ENCODE measurements at regions not wholly inside any gene's neighbourhood (a gene's known extent, or its start where the extent isn't known, plus 50 kb on each side); places are given as distances from the start of the nearest gene placed in this dataset.
"Not testable (repeated sequence)": the region's sequence is repeated elsewhere in the genome, so short reads cannot be mapped to it uniquely, and the experiment has no call there.

DNA sequence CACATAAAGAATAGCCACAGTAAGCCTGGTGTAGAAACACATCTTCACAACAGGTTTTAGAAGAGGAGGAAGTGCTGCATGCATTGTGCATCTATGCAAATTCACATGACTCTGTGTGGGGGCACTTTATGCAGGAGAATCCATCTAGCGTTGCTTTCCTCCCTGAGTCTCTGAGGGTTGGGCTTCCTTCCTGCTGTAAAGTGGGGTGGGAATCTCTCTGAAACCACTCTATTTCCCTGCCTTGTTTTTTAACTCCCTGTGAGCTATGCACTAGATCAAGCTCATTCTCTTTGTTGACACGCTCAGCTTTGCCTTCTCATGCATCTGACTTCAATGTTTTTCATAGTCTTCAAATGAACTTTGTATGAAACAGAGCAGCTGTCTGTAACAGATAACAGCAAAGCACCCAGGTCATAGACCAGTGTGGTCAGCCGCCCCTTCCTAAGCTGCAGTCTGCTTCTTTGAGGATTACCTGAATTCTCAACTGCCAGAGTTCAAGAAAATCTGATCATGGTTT is 102.7 kb upstream of the DPH5 start:
- Histone ChIP-seq H3K9ac (ENCODE audit: low read depth in 1 of 2, low read length in 2 of 2) (no peak overlapping the region), H3K27ac (ENCODE audit: low read depth, low read length) (no peak overlapping the region)

DNA sequence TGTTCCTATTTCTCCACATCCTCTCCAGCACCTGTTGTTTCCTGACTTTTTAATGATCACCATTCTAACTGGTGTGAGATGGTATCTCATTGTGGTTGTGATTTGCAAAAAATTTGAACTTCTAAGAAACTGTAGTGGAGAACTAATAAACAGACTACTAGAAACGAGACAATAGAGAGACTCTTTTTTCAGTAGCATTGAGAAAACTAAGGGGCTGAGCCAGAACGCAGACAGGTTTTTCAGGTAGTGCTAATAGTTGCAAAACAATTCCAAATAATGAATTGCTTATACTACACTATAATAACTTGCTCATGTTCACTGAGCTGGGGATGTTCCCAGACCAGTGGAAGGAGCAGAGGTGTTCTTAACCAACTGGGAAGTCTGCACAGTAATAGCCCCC is 98.8 kb upstream of the DPH5 start:
- H3K27me3 ChIP-seq (ENCODE audit: control insufficient read depth in 1 of 2, insufficient read depth in 2 of 2, low read length in 2 of 2): no peaks in the 10 kb centered on the region
- H3K4me1 ChIP-seq (ENCODE audit: control insufficient read depth in 1 of 2, insufficient read depth in 2 of 2, low read length in 2 of 2): no peaks in the 10 kb centered on the region
- no peak overlapping the region for H3K27ac ChIP-seq (ENCODE audit: low read depth, low read length)
- H3K9ac ChIP-seq (ENCODE audit: low read depth in 1 of 2, low read length in 2 of 2): no peak overlapping the region
- no peaks in the 10 kb centered on the region for H3K36me3 ChIP-seq (ENCODE audit: control insufficient read depth in 1 of 2, insufficient read depth in 2 of 2, low read length in 2 of 2)
- no peaks in the 10 kb centered on the region for H3K9me3 ChIP-seq (ENCODE audit: control insufficient read depth in 1 of 2, low read length in 2 of 2)
- no peak overlapping the region for H3K4me3 ChIP-seq (ENCODE audit: low read depth in 1 of 2, low read length in 2 of 2)

More for the DNA sequence above, 102.7 kb upstream of the DPH5 start:
- no peaks in the 10 kb centered on the region for H3K27me3 ChIP-seq (ENCODE audit: control insufficient read depth in 1 of 2, insufficient read depth in 2 of 2, low read length in 2 of 2)
- H3K4me3 ChIP-seq (ENCODE audit: low read depth in 1 of 2, low read length in 2 of 2): no peak overlapping the region
- H3K9me3 ChIP-seq (ENCODE audit: control insufficient read depth in 1 of 2, low read length in 2 of 2): no peaks in the 10 kb centered on the region
- H3K4me1 ChIP-seq (ENCODE audit: control insufficient read depth in 1 of 2, insufficient read depth in 2 of 2, low read length in 2 of 2): no peaks in the 10 kb centered on the region
- no peaks in the 10 kb centered on the region for H3K36me3 ChIP-seq (ENCODE audit: control insufficient read depth in 1 of 2, insufficient read depth in 2 of 2, low read length in 2 of 2)

DNA sequence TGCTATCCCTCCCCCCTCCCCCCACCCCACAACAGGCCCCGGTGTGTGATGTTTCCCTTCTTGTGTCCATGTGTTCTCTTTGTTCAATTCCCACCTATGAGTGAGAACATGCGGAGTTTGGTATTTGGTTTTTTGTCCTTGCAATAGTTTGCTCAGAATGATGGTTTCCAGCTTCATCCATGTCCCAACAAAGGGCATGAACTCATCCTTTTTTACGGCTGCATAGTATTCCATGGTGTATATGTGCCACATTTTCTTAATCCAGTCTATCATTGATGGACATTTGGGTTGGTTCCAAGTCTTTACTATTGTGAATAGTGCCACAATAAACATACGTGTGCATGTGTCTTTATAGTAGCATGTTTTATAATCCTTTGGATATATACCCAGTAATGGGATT is 98.3 kb upstream of the DPH5 start:
- not testable (repeated sequence) for H3K9me3 ChIP-seq (ENCODE audit: control insufficient read depth in 1 of 2, low read length in 2 of 2); H3K36me3 ChIP-seq (ENCODE audit: control insufficient read depth in 1 of 2, insufficient read depth in 2 of 2, low read length in 2 of 2); H3K27ac ChIP-seq (ENCODE audit: low read depth, low read length); H3K4me3 ChIP-seq (ENCODE audit: low read depth in 1 of 2, low read length in 2 of 2); H3K9ac ChIP-seq (ENCODE audit: low read depth in 1 of 2, low read length in 2 of 2); H3K27me3 ChIP-seq (ENCODE audit: control insufficient read depth in 1 of 2, insufficient read depth in 2 of 2, low read length in 2 of 2); H3K4me1 ChIP-seq (ENCODE audit: control insufficient read depth in 1 of 2, insufficient read depth in 2 of 2, low read length in 2 of 2)

DNA sequence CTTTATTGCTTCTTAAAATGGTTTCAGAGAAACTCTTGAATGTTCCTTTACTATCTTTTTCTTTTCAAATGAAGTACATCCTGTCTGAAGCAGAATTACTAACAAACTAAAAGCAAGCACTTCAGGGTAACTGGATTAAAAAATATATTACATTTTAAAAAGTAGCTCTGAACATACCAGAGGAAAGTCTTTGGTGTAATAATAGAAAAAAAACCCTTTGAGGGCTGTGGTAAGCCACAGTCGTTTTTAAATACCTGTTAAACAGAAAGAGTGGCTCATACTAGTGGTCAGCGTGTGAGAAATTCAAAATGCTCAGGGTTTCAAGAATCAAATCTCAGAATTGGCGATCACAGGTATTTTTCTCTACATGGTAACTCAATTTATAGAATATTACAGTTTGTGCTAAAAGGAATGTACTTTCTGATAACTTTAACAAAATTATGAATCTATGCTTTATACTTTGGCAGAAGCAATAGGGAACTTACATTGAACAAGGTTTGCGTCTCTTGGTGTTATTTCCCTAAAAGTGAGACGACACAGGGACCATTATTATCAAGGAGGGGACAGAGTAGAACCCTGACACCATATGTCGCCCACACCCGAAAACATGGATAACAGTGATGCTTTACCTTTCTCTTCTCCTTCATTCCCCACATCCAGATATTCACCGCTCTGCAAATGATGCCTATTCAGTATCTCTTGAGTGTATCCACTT is 97.0 kb upstream of the DPH5 start:
- Histone ChIP-seq H3K9ac (ENCODE audit: low read depth in 1 of 2, low read length in 2 of 2) (no peak overlapping the region), H3K36me3 (ENCODE audit: control insufficient read depth in 1 of 2, insufficient read depth in 2 of 2, low read length in 2 of 2) (no peaks in the 10 kb centered on the region), H3K4me1 (ENCODE audit: control insufficient read depth in 1 of 2, insufficient read depth in 2 of 2, low read length in 2 of 2) (no peaks in the 10 kb centered on the region), H3K27me3 (ENCODE audit: control insufficient read depth in 1 of 2, insufficient read depth in 2 of 2, low read length in 2 of 2) (no peaks in the 10 kb centered on the region), H3K4me3 (ENCODE audit: low read depth in 1 of 2, low read length in 2 of 2) (no peak overlapping the region), H3K9me3 (ENCODE audit: control insufficient read depth in 1 of 2, low read length in 2 of 2) (no peaks in the 10 kb centered on the region), H3K27ac (ENCODE audit: low read depth, low read length) (no peak overlapping the region)

GRCh38 chr1:101121975-101122374 is 96.4 kb upstream of the DPH5 start:
- H3K27ac ChIP-seq (ENCODE audit: low read depth, low read length): no peak overlapping the region
- H3K9ac ChIP-seq (ENCODE audit: low read depth in 1 of 2, low read length in 2 of 2): no peak overlapping the region
- no peaks in the 10 kb centered on the region for H3K27me3 ChIP-seq (ENCODE audit: control insufficient read depth in 1 of 2, insufficient read depth in 2 of 2, low read length in 2 of 2)
- no peaks in the 10 kb centered on the region for H3K36me3 ChIP-seq (ENCODE audit: control insufficient read depth in 1 of 2, insufficient read depth in 2 of 2, low read length in 2 of 2)
- no peak overlapping the region for H3K4me3 ChIP-seq (ENCODE audit: low read depth in 1 of 2, low read length in 2 of 2)
- H3K4me1 ChIP-seq (ENCODE audit: control insufficient read depth in 1 of 2, insufficient read depth in 2 of 2, low read length in 2 of 2): no peaks in the 10 kb centered on the region
- H3K9me3 ChIP-seq (ENCODE audit: control insufficient read depth in 1 of 2, low read length in 2 of 2): no peaks in the 10 kb centered on the region

DNA sequence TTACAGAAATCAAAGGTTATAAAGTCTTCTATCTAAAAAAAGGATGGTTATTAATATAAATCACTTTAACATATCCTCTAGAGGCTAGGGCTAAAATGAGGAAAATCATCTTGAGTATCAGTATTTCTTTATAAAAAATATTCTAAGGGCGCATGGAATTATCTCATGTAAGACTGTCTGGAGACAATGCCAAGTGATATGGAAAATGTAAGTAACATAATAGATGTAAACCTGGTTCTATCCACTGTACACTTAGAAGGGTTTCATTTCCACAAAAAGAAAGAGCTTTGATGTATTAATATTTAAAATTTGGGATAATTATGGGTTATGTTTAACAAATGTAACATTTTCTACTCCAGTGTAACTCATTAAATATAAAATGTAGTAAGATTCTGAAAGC is 95.9 kb upstream of the DPH5 start:
- Histone ChIP-seq H3K9ac (ENCODE audit: low read depth in 1 of 2, low read length in 2 of 2) (no peak overlapping the region), H3K9me3 (ENCODE audit: control insufficient read depth in 1 of 2, low read length in 2 of 2) (no peaks in the 10 kb centered on the region), H3K27me3 (ENCODE audit: control insufficient read depth in 1 of 2, insufficient read depth in 2 of 2, low read length in 2 of 2) (no peaks in the 10 kb centered on the region), H3K4me3 (ENCODE audit: low read depth in 1 of 2, low read length in 2 of 2) (no peak overlapping the region), H3K27ac (ENCODE audit: low read depth, low read length) (no peak overlapping the region), H3K4me1 (ENCODE audit: control insufficient read depth in 1 of 2, insufficient read depth in 2 of 2, low read length in 2 of 2) (no peaks in the 10 kb centered on the region), H3K36me3 (ENCODE audit: control insufficient read depth in 1 of 2, insufficient read depth in 2 of 2, low read length in 2 of 2) (no peaks in the 10 kb centered on the region)

GRCh38 chr1:101120868-101121267 is 95.3 kb upstream of the DPH5 start:
- Histone ChIP-seq H3K36me3 (ENCODE audit: control insufficient read depth in 1 of 2, insufficient read depth in 2 of 2, low read length in 2 of 2) (no peaks in the 10 kb centered on the region), H3K4me3 (ENCODE audit: low read depth in 1 of 2, low read length in 2 of 2) (no peak overlapping the region), H3K4me1 (ENCODE audit: control insufficient read depth in 1 of 2, insufficient read depth in 2 of 2, low read length in 2 of 2) (no peaks in the 10 kb centered on the region), H3K9ac (ENCODE audit: low read depth in 1 of 2, low read length in 2 of 2) (no peak overlapping the region), H3K27me3 (ENCODE audit: control insufficient read depth in 1 of 2, insufficient read depth in 2 of 2, low read length in 2 of 2) (no peaks in the 10 kb centered on the region), H3K9me3 (ENCODE audit: control insufficient read depth in 1 of 2, low read length in 2 of 2) (no peaks in the 10 kb centered on the region), H3K27ac (ENCODE audit: low read depth, low read length) (no peak overlapping the region)

DNA sequence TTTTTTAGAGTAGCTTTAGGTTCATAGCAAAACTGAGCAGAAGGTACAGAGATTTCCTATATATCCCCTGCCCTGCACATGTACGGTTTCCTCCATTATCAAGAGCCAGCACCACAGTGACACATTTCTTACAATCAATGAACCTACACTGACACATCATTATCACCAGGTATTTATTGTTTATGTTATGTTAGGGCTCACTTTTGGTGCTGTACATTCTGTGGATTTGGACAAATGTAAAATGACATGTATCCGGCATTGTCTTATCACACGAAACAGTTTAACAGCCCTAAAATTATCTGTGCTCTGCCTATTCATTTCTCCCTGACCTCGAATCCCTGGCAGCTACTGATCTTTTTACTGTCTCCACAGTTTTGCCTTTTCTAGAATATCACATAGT is 93.7 kb upstream of the DPH5 start:
- Histone ChIP-seq H3K4me3 (ENCODE audit: low read depth in 1 of 2, low read length in 2 of 2) (no peak overlapping the region), H3K27ac (ENCODE audit: low read depth, low read length) (no peak overlapping the region), H3K4me1 (ENCODE audit: control insufficient read depth in 1 of 2, insufficient read depth in 2 of 2, low read length in 2 of 2) (no peaks in the 10 kb centered on the region), H3K27me3 (ENCODE audit: control insufficient read depth in 1 of 2, insufficient read depth in 2 of 2, low read length in 2 of 2) (no peaks in the 10 kb centered on the region), H3K36me3 (ENCODE audit: control insufficient read depth in 1 of 2, insufficient read depth in 2 of 2, low read length in 2 of 2) (no peaks in the 10 kb centered on the region), H3K9ac (ENCODE audit: low read depth in 1 of 2, low read length in 2 of 2) (no peak overlapping the region), H3K9me3 (ENCODE audit: control insufficient read depth in 1 of 2, low read length in 2 of 2) (no peaks in the 10 kb centered on the region)

DNA sequence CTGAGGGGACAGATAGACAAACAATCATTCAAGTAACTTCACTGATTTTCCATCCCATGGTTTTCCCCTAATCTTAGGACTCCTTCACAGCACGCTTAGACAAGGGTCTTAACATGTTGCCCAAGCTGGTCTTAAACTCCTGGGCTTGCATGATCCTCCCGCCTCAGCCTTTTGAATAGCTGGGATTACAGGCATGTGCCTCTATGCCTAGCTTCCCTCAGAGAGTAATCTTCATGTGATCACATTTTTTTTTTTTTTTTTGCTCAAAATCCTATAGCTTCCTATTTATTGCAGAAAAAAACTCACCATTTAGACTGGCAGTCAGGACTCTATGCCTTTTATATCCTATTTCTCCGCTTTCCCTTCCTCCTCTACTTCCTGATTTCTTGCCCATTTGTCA is 90.4 kb upstream of the DPH5 start:
- H3K4me3 ChIP-seq (ENCODE audit: low read depth in 1 of 2, low read length in 2 of 2): no peak overlapping the region
- H3K9ac ChIP-seq (ENCODE audit: low read depth in 1 of 2, low read length in 2 of 2): no peak overlapping the region
- H3K9me3 ChIP-seq (ENCODE audit: control insufficient read depth in 1 of 2, low read length in 2 of 2): no peaks in the 10 kb centered on the region
- H3K36me3 ChIP-seq (ENCODE audit: control insufficient read depth in 1 of 2, insufficient read depth in 2 of 2, low read length in 2 of 2): no peaks in the 10 kb centered on the region
- no peaks in the 10 kb centered on the region for H3K27me3 ChIP-seq (ENCODE audit: control insufficient read depth in 1 of 2, insufficient read depth in 2 of 2, low read length in 2 of 2)
- no peak overlapping the region for H3K27ac ChIP-seq (ENCODE audit: low read depth, low read length)
- H3K4me1 ChIP-seq (ENCODE audit: control insufficient read depth in 1 of 2, insufficient read depth in 2 of 2, low read length in 2 of 2): peaks cover 0 to 3% of the 10 kb centered on the region in 2 donors

DNA sequence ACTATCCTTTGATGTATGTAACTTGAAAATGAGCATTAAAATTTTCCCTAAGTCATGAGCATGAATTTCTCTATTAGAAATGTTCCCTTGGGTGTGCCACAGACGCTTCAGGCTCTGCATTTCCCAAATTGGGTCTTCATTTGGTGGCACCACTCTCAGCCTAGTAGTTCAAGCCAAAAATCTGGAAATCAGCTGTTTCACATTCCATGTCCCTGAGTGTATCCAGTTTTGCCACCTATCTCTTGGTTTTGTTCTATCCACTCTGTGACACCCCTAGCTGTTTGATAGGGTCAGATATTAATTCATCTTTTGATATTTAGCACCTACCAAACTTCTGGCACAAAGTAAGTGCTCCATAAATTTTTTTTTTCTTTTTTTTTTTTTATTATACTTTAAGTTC is 89.5 kb upstream of the DPH5 start:
- Histone ChIP-seq H3K9me3 (ENCODE audit: control insufficient read depth in 1 of 2, low read length in 2 of 2) (no peaks in the 10 kb centered on the region), H3K9ac (ENCODE audit: low read depth in 1 of 2, low read length in 2 of 2) (no peak overlapping the region), H3K4me1 (ENCODE audit: control insufficient read depth in 1 of 2, insufficient read depth in 2 of 2, low read length in 2 of 2) (peaks cover 0 to 3% of the 10 kb centered on the region in 2 donors), H3K36me3 (ENCODE audit: control insufficient read depth in 1 of 2, insufficient read depth in 2 of 2, low read length in 2 of 2) (no peaks in the 10 kb centered on the region), H3K27ac (ENCODE audit: low read depth, low read length) (no peak overlapping the region), H3K4me3 (ENCODE audit: low read depth in 1 of 2, low read length in 2 of 2) (no peak overlapping the region), H3K27me3 (ENCODE audit: control insufficient read depth in 1 of 2, insufficient read depth in 2 of 2, low read length in 2 of 2) (no peaks in the 10 kb centered on the region)
